Colonic mucosa (tissue), 4 donors: ENCODE measurements at regions not wholly inside any gene's neighbourhood (a gene's known extent, or its start where the extent isn't known, plus 50 kb on each side); places are given as distances from the start of the nearest gene placed in this dataset.

ENCODE experiments used
- DNase-seq: peaks from one replicate; pipeline ENCODE4 v3.0.0-alpha.2; 2020
- H3K27ac ChIP-seq: fragments of 200-600 bp; one replicate; pipeline ENCODE4 v1.8.0; 2021
- H3K27me3 ChIP-seq: fragments of 200-600 bp; one replicate; pipeline ENCODE4 v1.8.0; 2021
- H3K36me3 ChIP-seq: fragments of 200-600 bp; one replicate; pipeline ENCODE4 v1.8.0; 2021
- H3K4me1 ChIP-seq: fragments of 200-600 bp; one replicate; pipeline ENCODE4 v1.8.0; 2021; ENCODE audit warnings: mild to moderate bottlenecking
- H3K4me3 ChIP-seq: fragments of 200-600 bp; one replicate; pipeline ENCODE4 v1.8.0; 2021
- H3K9ac ChIP-seq, 2 donors: one replicate each; pipeline ENCODE4 v1.7.0; 2013; ENCODE audit warnings: control low read depth in 2 of 2, low read depth in 2 of 2, low read length in 2 of 2
- H3K9me3 ChIP-seq: fragments of 200-600 bp; one replicate; pipeline ENCODE4 v1.8.0; 2021
- CTCF ChIP-seq: fragments of 200-600 bp; IDR thresholded peaks from one replicate; pipeline ENCODE4 v1.8.0; 2022; ENCODE audit warnings: antibody characterized with exemption, mild to moderate bottlenecking
- intact Hi-C: fragments of 100-400 bp; cut with DNase I; formaldehyde crosslinking; loops from one replicate; pipeline ENCODE4 v1.14.1; 2022
- donor health status: healthy.
- donor health status: DM: no; HTN: no; CAD: no.
- donor health status: DM: no; HTN: no; CAD: no.

GRCh38 chr6:104357928-104358327 lies 501.8 kb downstream of the HACE1 start:
- Histone ChIP-seq H3K36me3 (no peaks in the 10 kb centered on the region), H3K4me3 (no peak overlapping the region), H3K27ac (no peak overlapping the region), H3K4me1 (no peaks in the 10 kb centered on the region), H3K9me3 (no peaks in the 10 kb centered on the region), H3K9ac (no peak overlapping the region), H3K27me3 (no peaks in the 10 kb centered on the region)
- intact Hi-C loops = no loop called here
- DNase-seq = no peak
- no peak for TF ChIP-seq CTCF

DNA sequence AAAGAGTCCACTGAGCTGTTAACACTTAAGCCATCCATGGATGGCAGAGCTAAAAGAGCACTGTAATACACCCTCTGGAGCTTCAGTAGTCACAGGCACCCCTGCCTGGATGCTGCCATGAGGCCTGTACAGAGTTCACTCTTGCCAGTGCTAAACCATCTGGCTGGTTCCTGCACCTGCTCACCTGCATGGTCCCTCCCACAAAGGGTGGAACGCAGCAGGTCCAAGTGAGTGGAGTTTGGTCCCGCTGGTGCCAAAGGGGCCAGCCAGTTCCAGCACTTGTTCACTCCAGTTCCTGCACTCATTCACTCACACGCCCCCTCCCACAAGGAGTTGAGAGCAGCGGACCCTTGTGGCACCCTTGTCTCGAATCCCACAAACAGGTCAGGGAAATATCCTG lies 503.5 kb downstream of the HACE1 start:
- no peak overlapping the region for H3K9ac ChIP-seq
- intact Hi-C loops = no loop called here
- H3K4me1 ChIP-seq = no peaks in the 10 kb centered on the region
- DNase-seq = no peak
- H3K9me3 ChIP-seq = no peaks in the 10 kb centered on the region
- H3K27ac ChIP-seq = no peak overlapping the region
- no peaks in the 10 kb centered on the region for H3K36me3 ChIP-seq
- H3K4me3 ChIP-seq = no peak overlapping the region
- no peaks in the 10 kb centered on the region for H3K27me3 ChIP-seq
- TF ChIP-seq CTCF = no peak

- no peak for DNase-seq
- H3K27ac ChIP-seq = no peak overlapping the region
- intact Hi-C loops = no loop called here
- H3K4me1 ChIP-seq = no peaks in the 10 kb centered on the region
- H3K9me3 ChIP-seq = no peaks in the 10 kb centered on the region
- H3K9ac ChIP-seq = no peak overlapping the region
- H3K27me3 ChIP-seq = no peaks in the 10 kb centered on the region
- TF ChIP-seq CTCF = no peak
- H3K36me3 ChIP-seq = no peaks in the 10 kb centered on the region
- H3K4me3 ChIP-seq = no peak overlapping the region
Observed at GRCh38 chr6:104349191-104349590, 510.5 kb downstream of the HACE1 start.

DNA sequence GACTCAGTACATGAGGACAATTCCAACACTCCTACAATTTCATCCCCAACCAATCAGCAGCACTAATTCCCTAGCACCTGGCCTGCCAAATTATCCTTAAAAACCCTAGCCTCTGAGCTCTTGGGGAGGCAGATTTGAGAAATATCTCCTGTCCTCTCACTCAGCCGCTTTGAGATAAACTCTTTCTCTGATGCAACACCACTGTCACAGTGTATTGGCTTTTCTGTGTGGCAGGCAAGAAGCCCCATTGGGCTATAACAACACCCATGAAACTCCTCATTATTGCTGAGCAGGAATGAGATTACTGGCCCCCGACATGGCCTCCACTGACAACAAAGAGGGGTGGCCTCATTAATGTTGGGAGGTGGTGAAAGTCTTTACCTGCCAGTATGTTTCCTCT lies 515.5 kb downstream of the HACE1 start:
- no peaks in the 10 kb centered on the region for H3K27me3 ChIP-seq
- H3K9ac ChIP-seq = no peak overlapping the region
- H3K4me1 ChIP-seq = no peaks in the 10 kb centered on the region
- no peak for DNase-seq
- TF ChIP-seq CTCF = no peak
- no peaks in the 10 kb centered on the region for H3K36me3 ChIP-seq
- intact Hi-C loops = no loop called here
- no peak overlapping the region for H3K27ac ChIP-seq
- H3K4me3 ChIP-seq = no peak overlapping the region
- no peaks in the 10 kb centered on the region for H3K9me3 ChIP-seq

DNA sequence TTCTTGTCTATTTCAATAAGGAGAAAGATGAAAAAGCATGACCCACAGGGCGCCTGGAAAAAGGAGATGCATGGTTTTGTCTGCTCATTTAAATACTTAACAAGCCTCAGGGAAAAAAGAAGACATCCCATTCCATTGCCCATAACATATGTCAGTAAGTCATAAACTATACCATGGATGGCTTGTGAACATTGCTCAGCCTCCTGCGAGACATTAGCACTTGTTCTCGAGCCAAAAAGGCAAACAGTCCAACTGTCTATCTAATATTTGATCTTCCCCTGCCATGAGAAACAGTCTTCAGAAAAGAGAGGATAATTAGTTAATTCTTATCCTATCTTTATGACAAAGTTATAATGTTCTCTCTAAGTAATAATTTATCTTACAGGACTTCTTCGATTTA lies 527.4 kb downstream of the HACE1 start:
- H3K27ac ChIP-seq = no peak overlapping the region
- TF ChIP-seq CTCF = no peak
- H3K4me1 ChIP-seq = no peaks in the 10 kb centered on the region
- no peak for DNase-seq
- no peak overlapping the region for H3K4me3 ChIP-seq
- no peak overlapping the region for H3K9ac ChIP-seq
- intact Hi-C loops = no loop called here
- no peaks in the 10 kb centered on the region for H3K36me3 ChIP-seq
- no peaks in the 10 kb centered on the region for H3K9me3 ChIP-seq
- no peaks in the 10 kb centered on the region for H3K27me3 ChIP-seq
